H9 (cell line): ENCODE measurements at regions not wholly inside any gene's neighbourhood (a gene's known extent, or its start where the extent isn't known, plus 50 kb on each side); places are given as distances from the start of the nearest gene placed in this dataset.

Experiments
- DNase-seq: peaks from one replicate; pipeline ENCODE4 v3.0.0-alpha.2; 2017
- H2AFZ ChIP-seq: one replicate; pipeline ENCODE4 v1.6.1; 2013; ENCODE audit warnings: mild to moderate bottlenecking, low read length, control low read depth, moderate library complexity
- H2AK5ac ChIP-seq: 2 replicates; pipeline ENCODE4 v1.6.1; 2013; ENCODE audit warnings: low read length, control low read depth, mixed read lengths; ENCODE audit not compliant: insufficient read length
- H2BK120ac ChIP-seq: one replicate; pipeline ENCODE4 v1.6.1; 2013; ENCODE audit warnings: low read depth, mild to moderate bottlenecking, low read length, control low read depth, inconsistent platforms; ENCODE audit not compliant: poor library complexity, severe bottlenecking
- H2BK12ac ChIP-seq: 2 replicates; pipeline ENCODE4 v1.6.1; 2013; ENCODE audit warnings: low read length, control low read depth, mixed read lengths, low read depth; ENCODE audit not compliant: insufficient read length
- H2BK15ac ChIP-seq: 2 replicates; pipeline ENCODE4 v1.6.1; 2013; ENCODE audit warnings: low read depth, low read length, control low read depth
- H2BK20ac ChIP-seq: one replicate; pipeline ENCODE4 v1.6.1; 2013; ENCODE audit warnings: low read depth, mild to moderate bottlenecking, low read length, control low read depth, inconsistent platforms; ENCODE audit not compliant: poor library complexity, severe bottlenecking
- H2BK5ac ChIP-seq: 2 replicates; pipeline ENCODE4 v1.6.1; 2013; ENCODE audit warnings: low read length, control low read depth, mixed read lengths; ENCODE audit not compliant: insufficient read length
- H3K14ac ChIP-seq: 2 replicates; pipeline ENCODE4 v1.6.1; 2013; ENCODE audit warnings: low read length, control low read depth; ENCODE audit not compliant: insufficient read depth
- H3K18ac ChIP-seq: 2 replicates; pipeline ENCODE4 v1.6.1; 2013; ENCODE audit warnings: low read depth, mild to moderate bottlenecking, mixed read lengths, low read length, control low read depth; ENCODE audit not compliant: insufficient read length
- H3K23ac ChIP-seq: 2 replicates; pipeline ENCODE4 v1.6.1; 2013; ENCODE audit warnings: low read length, control low read depth, mixed read lengths, low read depth; ENCODE audit not compliant: insufficient read length
- H3K23me2 ChIP-seq: 2 replicates; pipeline ENCODE4 v1.6.1; 2013; ENCODE audit warnings: low read depth, mild to moderate bottlenecking, mixed read lengths, low read length, control low read depth; ENCODE audit not compliant: insufficient read length, poor library complexity, severe bottlenecking
- H3K27ac ChIP-seq: 2 replicates; pipeline ENCODE4 v1.5.1; 2013; ENCODE audit warnings: low read length, control low read depth, mixed read lengths, low read depth; ENCODE audit not compliant: insufficient read length
- H3K27me3 ChIP-seq: 2 replicates; pipeline ENCODE4 v1.6.1; 2013; ENCODE audit warnings: low read length, control low read depth, inconsistent platforms; ENCODE audit not compliant: insufficient read depth
- H3K4ac ChIP-seq: 2 replicates; pipeline ENCODE4 v1.6.1; 2013; ENCODE audit warnings: low read depth, mild to moderate bottlenecking, control low read depth, inconsistent platforms, low read length, moderate library complexity
- H3K4me1 ChIP-seq: 2 replicates; pipeline ENCODE4 v1.6.1; 2013; ENCODE audit warnings: low read length, control low read depth, inconsistent platforms; ENCODE audit not compliant: insufficient read depth
- H3K4me2 ChIP-seq: 2 replicates; pipeline ENCODE4 v1.6.1; 2013; ENCODE audit warnings: low read length, control low read depth, mixed read lengths; ENCODE audit not compliant: insufficient read length, insufficient read depth
- H3K56ac ChIP-seq: 2 replicates; pipeline ENCODE4 v1.6.1; 2013; ENCODE audit warnings: low read depth, mild to moderate bottlenecking, mixed read lengths, low read length, control low read depth; ENCODE audit not compliant: insufficient read length
- H3K79me1 ChIP-seq: 2 replicates; pipeline ENCODE4 v1.6.1; 2013; ENCODE audit warnings: low read depth, mild to moderate bottlenecking, moderate library complexity, low read length, control low read depth, inconsistent platforms; ENCODE audit not compliant: insufficient read depth, poor library complexity, severe bottlenecking
- H3K79me2 ChIP-seq: 2 replicates; pipeline ENCODE4 v1.6.1; 2013; ENCODE audit warnings: low read length, control low read depth, inconsistent platforms; ENCODE audit not compliant: insufficient read depth
- H3K9ac ChIP-seq: 2 replicates; pipeline ENCODE4 v1.6.1; 2013; ENCODE audit warnings: low read length, control low read depth, mixed read lengths; ENCODE audit not compliant: insufficient read length; ENCODE audit errors: extremely low read depth
- H3K9me3 ChIP-seq: one replicate; pipeline ENCODE4 v1.6.1; 2013; ENCODE audit warnings: low read depth, low read length, inconsistent platforms; ENCODE audit not compliant: control insufficient read depth
- H3T11ph ChIP-seq: one replicate; pipeline ENCODE4 v1.6.1; 2013; ENCODE audit warnings: mild to moderate bottlenecking, low read length, control low read depth, inconsistent platforms
- H4K20me1 ChIP-seq: one replicate; pipeline ENCODE4 v1.6.1; 2013; ENCODE audit not compliant: control insufficient read depth, insufficient read length, insufficient read depth
- H4K5ac ChIP-seq: 2 replicates; pipeline ENCODE4 v1.6.1; 2013; ENCODE audit warnings: low read depth, mild to moderate bottlenecking, mixed read lengths, low read length, control low read depth; ENCODE audit not compliant: insufficient read length
- H4K8ac ChIP-seq: replicated peaks from 2 replicates; pipeline ENCODE4 v1.6.1; 2013; ENCODE audit warnings: low read length, control low read depth, mixed read lengths, low read depth; ENCODE audit not compliant: insufficient read length
- H4K91ac ChIP-seq: 2 replicates; pipeline ENCODE4 v1.6.1; 2013; ENCODE audit warnings: low read depth, mild to moderate bottlenecking, moderate library complexity, mixed read lengths, low read length, control low read depth; ENCODE audit not compliant: insufficient read length
- H3K27ac Mint-ChIP-seq, 3 experiments: 2 replicates in 2 of 3; 3 replicates in 1 of 3; pipeline ENCODE4 v1.8.0; 2020 to 2021; ENCODE audit warnings: mixed read lengths in 3 of 3, mild to moderate bottlenecking in 1 of 3, moderate library complexity in 1 of 3
- H3K27me3 Mint-ChIP-seq: 2 replicates; pipeline ENCODE4 v1.8.0; 2021; ENCODE audit warnings: low read depth, mild to moderate bottlenecking, moderate library complexity, mixed read lengths
- H3K36me3 Mint-ChIP-seq, 3 experiments: 2 replicates in 2 of 3; 3 replicates in 1 of 3; pipeline ENCODE4 v1.8.0; 2020 to 2021; ENCODE audit warnings: low read depth in 3 of 3, mixed read lengths in 3 of 3; ENCODE audit not compliant: insufficient read depth in 1 of 3
- H3K4me1 Mint-ChIP-seq, 2 experiments: 2 replicates each; pipeline ENCODE4 v1.8.0; 2020; ENCODE audit warnings: mixed read lengths in 2 of 2
- H3K4me3 Mint-ChIP-seq, 2 experiments: 2 replicates in 1 of 2; 3 replicates in 1 of 2; pipeline ENCODE4 v1.8.0; 2020 to 2021; ENCODE audit warnings: mild to moderate bottlenecking in 2 of 2, mixed read lengths in 2 of 2, moderate library complexity in 1 of 2
- H3K9me3 Mint-ChIP-seq, 2 experiments: 2 replicates in 1 of 2; 3 replicates in 1 of 2; pipeline ENCODE4 v1.8.0; 2020; ENCODE audit warnings: mild to moderate bottlenecking in 2 of 2, mixed read lengths in 2 of 2, moderate library complexity in 1 of 2
- CTCF ChIP-seq: fragments of 200-600 bp; sonication (generic); conservative IDR thresholded peaks from 3 replicates; pipeline ENCODE4 v1.8.0; 2021; ENCODE audit warnings: antibody characterized with exemption, mild to moderate bottlenecking
- WGBS: extraction: QIAGEN DNeasy Blood & Tissue Kit; methylation state at CpG from one replicate; pipeline ENCODE4 v1.1.7; 2013; ENCODE audit warnings: missing lambda C conversion rate, low lambda C conversion rate, mixed read lengths; ENCODE audit not compliant: insufficient read length; ENCODE audit errors: extremely low coverage; 5-methylcytosine and 5-hydroxymethylcytosine counted together

GRCh38 chr11:28903716-28904115 is 795.5 kb downstream of the METTL15 start:
- H2BK12ac ChIP-seq: no peak overlapping the region
- no peak overlapping the region for H2BK5ac ChIP-seq
- DNase-seq: no peak
- H3K14ac ChIP-seq: no peak overlapping the region
- H2AK5ac ChIP-seq: no peak overlapping the region
- no peak overlapping the region for H3K4me2 ChIP-seq
- no peaks in the 10 kb centered on the region for H3K27me3 ChIP-seq
- no peaks in the 10 kb centered on the region for H3K4me1 Mint-ChIP-seq
- no peak overlapping the region for H2BK20ac ChIP-seq
- no peak overlapping the region for H3T11ph ChIP-seq
- no peaks in the 10 kb centered on the region for H3K9me3 Mint-ChIP-seq
- no peak overlapping the region for H3K27ac Mint-ChIP-seq
- H2AFZ ChIP-seq: no peak overlapping the region
- H3K79me1 ChIP-seq: no peaks in the 10 kb centered on the region
- no peak overlapping the region for H3K18ac ChIP-seq
- no peak overlapping the region for H4K8ac ChIP-seq
- no peak overlapping the region for H3K23ac ChIP-seq
- no peak overlapping the region for H3K9ac ChIP-seq
- H3K79me2 ChIP-seq: no peaks in the 10 kb centered on the region
- no peak overlapping the region for H2BK120ac ChIP-seq
- no peaks in the 10 kb centered on the region for H3K4me1 ChIP-seq
- no peak overlapping the region for H4K91ac ChIP-seq
- no peak overlapping the region for H4K5ac ChIP-seq
- H3K27ac ChIP-seq: no peak overlapping the region
- TF ChIP-seq CTCF: no peak
- no peak overlapping the region for H3K4ac ChIP-seq
- no peaks in the 10 kb centered on the region for H3K36me3 Mint-ChIP-seq
- H3K27me3 Mint-ChIP-seq: no peaks in the 10 kb centered on the region
- no peak overlapping the region for H2BK15ac ChIP-seq
- no peaks in the 10 kb centered on the region for H3K23me2 ChIP-seq
- no peak overlapping the region for H3K56ac ChIP-seq
- H3K4me3 Mint-ChIP-seq: no peak overlapping the region
- WGBS: no CpG with 5 or more reads among the region's 2 CpGs
- no peaks in the 10 kb centered on the region for H3K9me3 ChIP-seq
- no peaks in the 10 kb centered on the region for H4K20me1 ChIP-seq
